SK-N-DZ (cell line): ENCODE measurements at regions not wholly inside any gene's neighbourhood (a gene's known extent, or its start where the extent isn't known, plus 50 kb on each side); places are given as distances from the start of the nearest gene placed in this dataset.

Experiments used
- DNase-seq: peaks from one replicate; pipeline ENCODE4 v3.0.0-alpha.2; 2015; ENCODE audit warnings: low spot score

GRCh38 chr3:193827040-193827669 lies 234.1 kb downstream of the OPA1 start:
- no peak for DNase-seq

GRCh38 chr3:193827871-193828270 lies 234.9 kb downstream of the OPA1 start:
- DNase-seq: no peak

GRCh38 chr3:193828477-193828876 lies 235.5 kb downstream of the OPA1 start:
- DNase-seq: no peak

GRCh38 chr3:193829781-193830180 lies 236.8 kb downstream of the OPA1 start:
- no peak for DNase-seq

GRCh38 chr3:193830791-193831191 lies 237.8 kb downstream of the OPA1 start:
- DNase-seq: no peak

GRCh38 chr3:193831495-193832455 lies 238.8 kb downstream of the OPA1 start:
- no peak for DNase-seq

- no peak for DNase-seq
Observed at GRCh38 chr3:193832833-193833413, 239.9 kb downstream of the OPA1 start.

- DNase-seq: no peak
Observed at GRCh38 chr3:193833592-193833991, 240.6 kb downstream of the OPA1 start.

- DNase-seq: no peak
Observed at GRCh38 chr3:193835414-193835813, 242.4 kb downstream of the OPA1 start.

- no peak for DNase-seq
Observed at GRCh38 chr3:193836511-193836910, 243.5 kb downstream of the OPA1 start.

GRCh38 chr3:193836918-193837317 lies 243.9 kb downstream of the OPA1 start:
- no peak for DNase-seq

GRCh38 chr3:193837347-193837827 lies 244.4 kb downstream of the OPA1 start:
- no peak for DNase-seq

- no peak for DNase-seq
Observed at GRCh38 chr3:193840111-193840641, 247.2 kb downstream of the OPA1 start.

GRCh38 chr3:193841581-193841980 lies 248.6 kb downstream of the OPA1 start:
- no peak for DNase-seq

GRCh38 chr3:193842029-193842798 lies 249.2 kb downstream of the OPA1 start:
- DNase-seq: no peak

- DNase-seq: no peak
Observed at GRCh38 chr3:193842832-193843473, 249.9 kb downstream of the OPA1 start.

GRCh38 chr3:193843474-193844301 lies 250.7 kb downstream of the OPA1 start:
- DNase-seq: no peak

GRCh38 chr3:193844472-193844871 lies 251.5 kb downstream of the OPA1 start:
- DNase-seq: no peak

- no peak for DNase-seq
Observed at GRCh38 chr3:193845144-193845543, 252.1 kb downstream of the OPA1 start.

GRCh38 chr3:193846569-193846968 lies 253.6 kb downstream of the OPA1 start:
- DNase-seq: no peak
